Adrenal gland (tissue), 9 donors: ENCODE measurements at regions not wholly inside any gene's neighbourhood (a gene's known extent, or its start where the extent isn't known, plus 50 kb on each side); places are given as distances from the start of the nearest gene placed in this dataset.

ENCODE experiments used
- DNase-seq, 7 donors: peaks; one replicate each; pipeline ENCODE4 v3.0.0-alpha.2; 2019 to 2020
- H3K27ac ChIP-seq, 5 donors: fragments of 200-600 bp; sonication (generic) in 4 of 5; 1 replicate in 3 of 5; 2 replicates in 2 of 5; pipeline versions ENCODE4 v1.5.1 to v1.8.0; 2016 to 2020; ENCODE audit warnings: mild to moderate bottlenecking in 1 of 5
- H3K27me3 ChIP-seq: fragments of 200-600 bp; 2 replicates; pipeline ENCODE4 v1.8.0; 2021
- H3K36me3 ChIP-seq, 2 donors: fragments of 200-600 bp; replicated peaks in 1 of 2; 1 replicate in 1 of 2; 2 replicates in 1 of 2; pipeline versions ENCODE4 v1.5.1 to v1.8.0; 2018 to 2022
- H3K4me1 ChIP-seq, 2 donors: fragments of 200-600 bp; replicated peaks in 1 of 2; 1 replicate in 1 of 2; 2 replicates in 1 of 2; pipeline versions ENCODE4 v1.5.1 to v1.8.0; 2018 to 2021
- H3K4me3 ChIP-seq, 4 donors: fragments of 200-600 bp; sonication (generic) in 3 of 4; one replicate each; pipeline ENCODE4 v1.5.1; 2016 to 2018
- H3K9me3 ChIP-seq, 3 donors: fragments of 200-600 bp; sonication (generic) in 1 of 3; replicated peaks in 1 of 3; 1 replicate in 2 of 3; 2 replicates in 1 of 3; pipeline versions ENCODE4 v1.5.1 to v1.8.0; 2016 to 2021
- CTCF ChIP-seq, 6 experiments: fragments of 450-650 bp in 4 of 6; fragments of 200-600 bp in 2 of 6; sonication (generic) in 1 of 6; IDR thresholded peaks; 1 replicate in 5 of 6; 2 replicates in 1 of 6; pipeline versions ENCODE4 v1.5.1 to v1.8.0; 2016 to 2021; ENCODE audit warnings: antibody characterized with exemption in 6 of 6, mild to moderate bottlenecking in 2 of 6, moderate library complexity in 1 of 6
- POLR2A ChIP-seq, 2 donors: fragments of 450-650 bp; IDR thresholded peaks; one replicate each; pipeline ENCODE4 v1.6.1; 2017; ENCODE audit warnings: antibody characterized with exemption in 2 of 2, mild to moderate bottlenecking in 2 of 2, moderate library complexity in 1 of 2
- WGBS, 4 donors: extraction: QIAGEN DNeasy Blood & Tissue Kit in 2 of 4; methylation state at CpG; one replicate each; pipeline versions ENCODE4 v1.1.5 to v1.1.7; 2013 to 2017; 5-methylcytosine and 5-hydroxymethylcytosine counted together
- intact Hi-C, 2 donors: fragments of 100-400 bp; cut with DNase I; formaldehyde crosslinking; loops; one replicate each; pipeline versions ENCODE4 v1.14.1 to v1.15.0; 2022 to 2023
- donor health status: healthy with polysubstance abuse.
- donor health status: Bipolar disorder and iron deficiency.
- donor health status: DM: yes; HTN: yes; CAD: no.
- donor health status: DM: no; HTN: no; CAD: no.
- donor health status: DM: no; HTN: no; CAD: no.

- WGBS, 4 donors = 89 to 100% (median 99%) methylated on average over 2 of the region's 2 CpGs
- no peak for DNase-seq
- no peaks in the 10 kb centered on the region for H3K27me3 ChIP-seq
- no peaks in the 10 kb centered on the region for H3K4me1 ChIP-seq
- intact Hi-C loops = no loop called here
- no peaks in the 10 kb centered on the region for H3K9me3 ChIP-seq
- no peaks in the 10 kb centered on the region for H3K36me3 ChIP-seq
- no peak overlapping the region for H3K4me3 ChIP-seq
- TF ChIP-seq CTCF (IDR thresholded peaks at IDR 0.05) = no peak
- no peak for TF ChIP-seq POLR2A (IDR thresholded peaks at IDR 0.05)
- no peak overlapping the region for H3K27ac ChIP-seq
Measured at GRCh38 chr1:55466921-55467320, 251.8 kb upstream of the USP24 start.

- intact Hi-C loops = no loop called here
- no peak for TF ChIP-seq CTCF (IDR thresholded peaks at IDR 0.05)
- no peak for TF ChIP-seq POLR2A (IDR thresholded peaks at IDR 0.05)
- 25 to 61% (median 48%) methylated on average over 1 of the region's 1 CpG for WGBS, 4 donors
- peak in 1 of 7 donors; percentile 14 for DNase-seq
- no peaks in the 10 kb centered on the region for H3K4me1 ChIP-seq
- H3K27ac ChIP-seq = no peak overlapping the region
- H3K9me3 ChIP-seq = no peaks in the 10 kb centered on the region
- no peak overlapping the region for H3K4me3 ChIP-seq
- H3K36me3 ChIP-seq = no peaks in the 10 kb centered on the region
- no peaks in the 10 kb centered on the region for H3K27me3 ChIP-seq
Measured at GRCh38 chr1:55466373-55466772, 251.2 kb upstream of the USP24 start.

GRCh38 chr1:55464550-55464949, 249.4 kb upstream of the USP24 start:
- Histone ChIP-seq H3K27ac (no peak overlapping the region), H3K36me3 (no peaks in the 10 kb centered on the region), H3K27me3 (no peaks in the 10 kb centered on the region), H3K9me3 (no peaks in the 10 kb centered on the region), H3K4me1 (no peaks in the 10 kb centered on the region), H3K4me3 (no peak overlapping the region)
- intact Hi-C loops = no loop called here
- no peak for DNase-seq
- 79 to 92% (median 85%) methylated on average over 1 of the region's 1 CpG for WGBS, 4 donors
- no peak for TF ChIP-seq POLR2A (IDR thresholded peaks at IDR 0.05)

- no peaks in the 10 kb centered on the region for H3K4me1 ChIP-seq
- no peak overlapping the region for H3K27ac ChIP-seq
- intact Hi-C loops = no loop called here
- H3K9me3 ChIP-seq = no peaks in the 10 kb centered on the region
- H3K27me3 ChIP-seq = no peaks in the 10 kb centered on the region
- H3K36me3 ChIP-seq = no peaks in the 10 kb centered on the region
- DNase-seq = no peak
- TF ChIP-seq CTCF (IDR thresholded peaks at IDR 0.05) (no peak), POLR2A (IDR thresholded peaks at IDR 0.05) (no peak)
- no peak overlapping the region for H3K4me3 ChIP-seq
- WGBS, 4 donors = 69 to 83% (median 73%) methylated on average over 10 of the region's 10 CpGs
Measured at GRCh38 chr1:55463814-55464475, 248.8 kb upstream of the USP24 start.

- Histone ChIP-seq H3K4me1 (no peaks in the 10 kb centered on the region), H3K27ac (no peak overlapping the region), H3K9me3 (no peaks in the 10 kb centered on the region), H3K4me3 (no peak overlapping the region), H3K36me3 (no peaks in the 10 kb centered on the region), H3K27me3 (no peaks in the 10 kb centered on the region)
- WGBS, 4 donors = 64 to 73% (median 71%) methylated on average over 2 of the region's 2 CpGs
- intact Hi-C loops = no loop called here
- TF ChIP-seq POLR2A (IDR thresholded peaks at IDR 0.05) = no peak
- no peak for TF ChIP-seq CTCF (IDR thresholded peaks at IDR 0.05)
- no peak for DNase-seq
Measured at GRCh38 chr1:55457874-55458273, 242.7 kb upstream of the USP24 start.
